ENCODE measurements at regions not wholly inside any gene's neighbourhood (a gene's known extent, or its start where the extent isn't known, plus 50 kb on each side); places are given as distances from the start of the nearest gene placed in this dataset.
"Not testable (repeated sequence)": the region's sequence is repeated elsewhere in the genome, so short reads cannot be mapped to it uniquely, and the experiment has no call there.

DNA sequence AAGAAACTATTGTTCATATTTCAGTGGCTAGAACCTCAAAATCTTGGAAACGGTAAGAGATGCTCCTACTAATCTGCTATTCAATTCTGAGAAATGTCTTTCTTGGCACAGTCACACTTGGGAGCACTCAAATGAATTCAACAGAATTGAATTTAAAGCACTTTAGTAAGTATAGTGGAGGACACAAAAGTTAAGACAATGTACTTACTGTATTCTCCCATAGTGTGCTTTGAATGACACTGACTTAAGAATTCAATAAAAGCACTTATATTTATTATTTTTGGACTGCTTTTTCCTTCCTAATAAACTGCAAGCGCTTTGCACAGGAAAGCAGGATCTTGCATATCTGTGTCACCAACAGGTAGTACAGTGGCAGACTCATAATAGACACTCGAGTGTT, 156.1 kb upstream of the RIMS1 start:
- no peak overlapping the region for H3K27ac ChIP-seq
- H3K4me3 ChIP-seq = no peak overlapping the region

GRCh38 chr6:71733970-71734899, 152.1 kb upstream of the RIMS1 start:
- H3K4me3 ChIP-seq = no peak overlapping the region
- no peak overlapping the region for H3K27ac ChIP-seq

- no peak overlapping the region for H3K27ac ChIP-seq
- no peak overlapping the region for H3K4me3 ChIP-seq
These were observed 148.4 kb upstream of the RIMS1 start for GRCh38 chr6:71737953-71738352.

GRCh38 chr6:71745525-71745924, 140.8 kb upstream of the RIMS1 start:
- Histone ChIP-seq H3K4me3 (no peak overlapping the region), H3K27ac (no peak overlapping the region)

DNA sequence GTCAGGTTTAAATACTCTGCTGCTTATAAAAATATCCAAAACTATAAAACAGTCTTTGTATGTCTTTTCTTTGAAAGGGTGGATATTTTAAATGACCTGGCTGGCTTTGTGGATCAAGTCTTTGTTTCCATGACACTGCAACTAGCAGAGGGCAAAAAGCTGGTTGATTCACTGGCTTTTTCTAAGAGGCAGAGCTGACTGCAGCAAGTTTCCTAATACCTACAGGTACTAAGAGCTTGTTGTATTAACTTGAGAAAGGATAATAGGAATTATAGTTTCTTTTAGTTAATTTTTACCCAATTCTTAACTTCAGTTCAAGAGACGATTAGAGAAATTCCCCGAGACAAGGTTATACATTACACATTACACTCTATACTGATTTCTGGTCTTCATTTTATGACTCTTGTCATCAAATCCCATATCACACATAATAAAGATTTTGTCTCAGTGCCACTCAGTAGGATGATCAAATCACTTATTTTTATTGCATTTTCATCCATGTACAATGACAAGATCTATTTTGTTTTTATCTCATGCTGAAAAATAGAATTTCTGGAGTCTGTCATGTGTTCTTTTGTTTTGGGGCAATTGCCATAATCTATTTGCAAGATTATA, 120.1 kb upstream of the RIMS1 start:
- H3K4me3 ChIP-seq = no peak overlapping the region
- H3K27ac ChIP-seq = no peak overlapping the region

DNA sequence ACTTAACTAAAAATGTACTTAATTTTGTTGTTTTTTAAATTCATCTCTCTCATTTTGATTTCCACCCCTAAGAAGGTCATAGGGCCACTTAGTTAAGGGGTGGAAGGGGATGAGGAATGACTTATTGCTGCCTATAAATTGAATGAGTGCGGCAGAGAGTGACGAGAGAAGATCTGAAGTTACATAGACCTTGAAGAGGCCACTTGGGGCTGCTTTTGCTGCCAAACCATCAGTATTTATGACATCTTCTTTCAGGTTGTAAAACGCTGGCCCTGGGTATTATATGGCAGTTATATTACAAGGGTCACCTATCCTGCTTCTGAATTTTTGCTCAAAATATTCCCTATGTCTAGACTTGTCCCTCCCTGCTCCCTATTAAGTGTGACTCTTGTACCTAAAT, 119.6 kb upstream of the RIMS1 start:
- Histone ChIP-seq H3K27ac (no peak overlapping the region), H3K4me3 (no peak overlapping the region)

DNA sequence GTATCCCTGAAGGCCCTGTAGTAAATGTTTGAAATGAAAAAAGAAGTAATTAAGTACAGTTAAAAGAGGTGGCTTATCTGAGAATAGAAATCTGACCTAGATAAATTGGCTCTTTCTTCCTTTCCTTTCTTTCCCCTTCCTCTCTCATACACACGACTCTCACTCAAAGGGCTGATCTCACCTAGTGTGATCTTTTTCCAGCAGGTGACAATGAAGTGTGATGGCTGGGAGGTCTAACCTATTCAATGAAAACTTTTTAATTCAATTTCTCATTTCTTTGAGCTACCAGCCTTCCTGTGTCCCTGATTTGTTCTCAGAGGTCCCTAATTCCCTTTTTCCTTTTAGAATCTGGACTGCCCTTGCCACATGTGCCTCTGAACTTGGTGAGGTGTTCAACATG, 118.0 kb upstream of the RIMS1 start:
- no peak overlapping the region for H3K4me3 ChIP-seq
- no peak overlapping the region for H3K27ac ChIP-seq

GRCh38 chr6:71808865-71809264, 77.5 kb upstream of the RIMS1 start:
- Histone ChIP-seq H3K4me3 (no peak overlapping the region), H3K27ac (no peak overlapping the region)

DNA sequence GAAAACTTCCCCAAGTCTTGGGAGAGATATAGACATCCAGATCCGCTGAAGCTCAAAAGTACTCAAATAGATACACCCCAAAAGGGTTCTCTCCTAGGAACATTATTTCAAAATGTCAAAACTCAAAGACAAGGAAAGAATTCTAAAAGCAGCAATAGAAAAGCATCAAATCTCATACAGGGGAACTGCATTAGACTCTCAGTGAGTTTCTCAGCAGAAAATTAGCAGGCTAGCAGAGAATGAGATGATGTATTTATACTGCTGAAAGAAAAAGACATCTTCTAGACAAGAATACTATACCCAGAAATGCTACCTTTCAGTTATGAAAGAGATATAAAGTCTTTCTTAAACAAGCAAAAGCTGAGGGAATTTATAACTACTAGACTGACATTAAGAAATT, 75.5 kb upstream of the RIMS1 start:
- no peak overlapping the region for H3K27ac ChIP-seq
- H3K4me3 ChIP-seq = no peak overlapping the region

- H3K4me3 ChIP-seq = no peak overlapping the region
- no peak overlapping the region for H3K27ac ChIP-seq
These were observed 63.7 kb upstream of the RIMS1 start for GRCh38 chr6:71822625-71823024.

- not testable (repeated sequence) for H3K27ac ChIP-seq, H3K4me3 ChIP-seq
These were observed 54.1 kb upstream of the RIMS1 start for GRCh38 chr6:71832110-71832764.
